ENCODE measurements at regions not wholly inside any gene's neighbourhood (a gene's known extent, or its start where the extent isn't known, plus 50 kb on each side); places are given as distances from the start of the nearest gene placed in this dataset.

- WGBS, 2 donors (ENCODE audit: low coverage in 1 of 2) = 63 to 68% methylated on average over 4 to 7 of the region's 7 CpGs
- Histone ChIP-seq H3K27ac (no peak overlapping the region), H3K4me3 (no peak overlapping the region), H3K27me3 (no peaks in the 10 kb centered on the region), H3K4me1 (no peaks in the 10 kb centered on the region), H3K9me3 (no peaks in the 10 kb centered on the region), H3K36me3 (no peaks in the 10 kb centered on the region)
- no peak for ATAC-seq
- no peak for TF ChIP-seq POLR2AphosphoS5 (IDR thresholded peaks at IDR 0.05)
- no peak for TF ChIP-seq EP300 (IDR thresholded peaks at IDR 0.05)
- no peak for TF ChIP-seq POLR2A (IDR thresholded peaks at IDR 0.05)
- TF ChIP-seq, protein P1, sequence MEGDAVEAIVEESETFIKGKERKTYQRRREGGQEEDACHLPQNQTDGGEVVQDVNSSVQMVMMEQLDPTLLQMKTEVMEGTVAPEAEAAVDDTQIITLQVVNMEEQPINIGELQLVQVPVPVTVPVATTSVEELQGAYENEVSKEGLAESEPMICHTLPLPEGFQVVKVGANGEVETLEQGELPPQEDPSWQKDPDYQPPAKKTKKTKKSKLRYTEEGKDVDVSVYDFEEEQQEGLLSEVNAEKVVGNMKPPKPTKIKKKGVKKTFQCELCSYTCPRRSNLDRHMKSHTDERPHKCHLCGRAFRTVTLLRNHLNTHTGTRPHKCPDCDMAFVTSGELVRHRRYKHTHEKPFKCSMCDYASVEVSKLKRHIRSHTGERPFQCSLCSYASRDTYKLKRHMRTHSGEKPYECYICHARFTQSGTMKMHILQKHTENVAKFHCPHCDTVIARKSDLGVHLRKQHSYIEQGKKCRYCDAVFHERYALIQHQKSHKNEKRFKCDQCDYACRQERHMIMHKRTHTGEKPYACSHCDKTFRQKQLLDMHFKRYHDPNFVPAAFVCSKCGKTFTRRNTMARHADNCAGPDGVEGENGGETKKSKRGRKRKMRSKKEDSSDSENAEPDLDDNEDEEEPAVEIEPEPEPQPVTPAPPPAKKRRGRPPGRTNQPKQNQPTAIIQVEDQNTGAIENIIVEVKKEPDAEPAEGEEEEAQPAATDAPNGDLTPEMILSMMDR (IDR thresholded peaks at IDR 0.05) = no peak
Measured at GRCh38 chr2:173607606-173608311, 253.1 kb downstream of the CDCA7 start.

DNA sequence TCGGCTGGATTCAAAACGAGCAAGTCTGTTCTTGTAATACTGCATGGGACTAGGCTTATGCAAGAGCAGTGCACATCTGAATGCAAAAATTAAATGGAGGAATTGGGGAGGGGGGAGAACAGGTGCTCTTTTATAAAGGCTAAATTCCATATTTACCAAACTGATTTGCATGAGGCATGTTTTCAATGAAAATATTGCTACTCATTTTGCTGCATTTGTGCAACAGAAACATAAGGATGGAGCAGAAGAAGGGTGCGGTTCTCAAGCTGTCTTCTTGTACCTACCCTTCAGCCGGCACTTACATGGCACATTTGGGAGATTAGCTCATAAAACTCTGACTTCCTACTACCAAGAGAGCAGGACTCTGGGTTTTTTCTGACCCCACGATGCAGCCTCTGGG is 256.4 kb downstream of the CDCA7 start:
- H3K9me3 ChIP-seq = no peaks in the 10 kb centered on the region
- H3K27ac ChIP-seq = no peak overlapping the region
- no peaks in the 10 kb centered on the region for H3K27me3 ChIP-seq
- no peak for ATAC-seq
- no peaks in the 10 kb centered on the region for H3K4me1 ChIP-seq
- no peaks in the 10 kb centered on the region for H3K36me3 ChIP-seq
- no peak for TF ChIP-seq POLR2A (IDR thresholded peaks at IDR 0.05)
- no peak for TF ChIP-seq POLR2AphosphoS5 (IDR thresholded peaks at IDR 0.05)
- TF ChIP-seq EP300 (IDR thresholded peaks at IDR 0.05) = no peak
- TF ChIP-seq, protein P1 (IDR thresholded peaks at IDR 0.05) = no peak
- H3K4me3 ChIP-seq = no peak overlapping the region
- 80% methylated on average over 5 of the region's 5 CpGs for WGBS, 2 donors (ENCODE audit: low coverage in 1 of 2)

- no peak for ATAC-seq
- TF ChIP-seq POLR2AphosphoS5 (IDR thresholded peaks at IDR 0.05) (no peak), POLR2A (IDR thresholded peaks at IDR 0.05) (no peak), EP300 (IDR thresholded peaks at IDR 0.05) (no peak)
- TF ChIP-seq, protein P1 (IDR thresholded peaks at IDR 0.05) = no peak
- no peaks in the 10 kb centered on the region for H3K4me1 ChIP-seq
- no peak overlapping the region for H3K4me3 ChIP-seq
- H3K36me3 ChIP-seq = no peaks in the 10 kb centered on the region
- H3K9me3 ChIP-seq = peaks cover 0 to 8% (median 0%) of the 10 kb centered on the region in 3 donors
- H3K27me3 ChIP-seq = no peaks in the 10 kb centered on the region
- 73 to 100% methylated on average over 1 to 3 of the region's 3 CpGs for WGBS, 2 donors (ENCODE audit: low coverage in 1 of 2)
- no peak overlapping the region for H3K27ac ChIP-seq
Measured at GRCh38 chr2:173612354-173612753, 257.7 kb downstream of the CDCA7 start.

DNA sequence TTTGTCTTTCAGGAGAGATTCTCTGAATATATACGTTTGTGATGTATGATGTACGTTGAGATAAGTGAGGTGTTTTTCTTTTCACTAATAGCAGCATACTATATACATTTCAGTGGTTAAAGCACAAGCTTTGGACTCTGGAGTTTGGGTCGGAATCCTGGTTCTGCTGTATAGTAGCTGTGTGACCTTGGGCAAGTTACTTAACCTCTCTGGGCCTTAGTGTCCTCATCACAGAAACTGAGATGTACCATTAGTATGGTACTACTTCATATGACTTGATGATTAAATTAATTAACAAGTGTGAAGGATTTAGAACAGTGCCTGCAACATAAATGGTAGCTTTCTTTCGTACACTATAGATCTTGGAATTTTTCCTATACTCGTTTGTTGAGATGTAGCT is 258.7 kb downstream of the CDCA7 start:
- 56% methylated on average over 5 of the region's 5 CpGs for WGBS, 2 donors (ENCODE audit: low coverage in 1 of 2)
- no peak for TF ChIP-seq EP300 (IDR thresholded peaks at IDR 0.05)
- TF ChIP-seq, protein P1 (IDR thresholded peaks at IDR 0.05) = no peak
- no peak for TF ChIP-seq POLR2AphosphoS5 (IDR thresholded peaks at IDR 0.05)
- no peak for TF ChIP-seq POLR2A (IDR thresholded peaks at IDR 0.05)

GRCh38 chr2:173614265-173614930 is 259.7 kb downstream of the CDCA7 start:
- 74 to 77% methylated on average over 5 of the region's 5 CpGs for WGBS, 2 donors (ENCODE audit: low coverage in 1 of 2)
- peaks cover 0 to 11% (median 0%) of the 10 kb centered on the region in 3 donors for H3K9me3 ChIP-seq
- H3K36me3 ChIP-seq = no peaks in the 10 kb centered on the region
- H3K4me1 ChIP-seq = no peaks in the 10 kb centered on the region
- no peak overlapping the region for H3K27ac ChIP-seq
- no peaks in the 10 kb centered on the region for H3K27me3 ChIP-seq
- H3K4me3 ChIP-seq = no peak overlapping the region
- no peak for ATAC-seq
- TF ChIP-seq POLR2AphosphoS5 (IDR thresholded peaks at IDR 0.05) = no peak
- no peak for TF ChIP-seq POLR2A (IDR thresholded peaks at IDR 0.05)
- TF ChIP-seq, protein P1 (IDR thresholded peaks at IDR 0.05) = no peak
- no peak for TF ChIP-seq EP300 (IDR thresholded peaks at IDR 0.05)

More for the DNA sequence above, 258.7 kb downstream of the CDCA7 start:
- Histone ChIP-seq H3K4me3 (no peak overlapping the region), H3K4me1 (no peaks in the 10 kb centered on the region), H3K27me3 (no peaks in the 10 kb centered on the region), H3K27ac (no peak overlapping the region), H3K36me3 (no peaks in the 10 kb centered on the region), H3K9me3 (peaks cover 0 to 11% (median 0%) of the 10 kb centered on the region in 3 donors)
- no peak for ATAC-seq

Measured in gastroesophageal sphincter (tissue), 4 donors.